H9 (cell line): ENCODE measurements at regions not wholly inside any gene's neighbourhood (a gene's known extent, or its start where the extent isn't known, plus 50 kb on each side); places are given as distances from the start of the nearest gene placed in this dataset.
A peak's percentile ranks its signal among the peaks of the same experiment; 100 is the strongest.

Experiments
- DNase-seq: peaks from one replicate; pipeline ENCODE4 v3.0.0-alpha.2; 2017
- H2AFZ ChIP-seq: one replicate; pipeline ENCODE4 v1.6.1; 2013; ENCODE audit warnings: mild to moderate bottlenecking, low read length, control low read depth, moderate library complexity
- H2AK5ac ChIP-seq: 2 replicates; pipeline ENCODE4 v1.6.1; 2013; ENCODE audit warnings: low read length, control low read depth, mixed read lengths; ENCODE audit not compliant: insufficient read length
- H2BK120ac ChIP-seq: one replicate; pipeline ENCODE4 v1.6.1; 2013; ENCODE audit warnings: low read depth, mild to moderate bottlenecking, low read length, control low read depth, inconsistent platforms; ENCODE audit not compliant: poor library complexity, severe bottlenecking
- H2BK12ac ChIP-seq: 2 replicates; pipeline ENCODE4 v1.6.1; 2013; ENCODE audit warnings: low read length, control low read depth, mixed read lengths, low read depth; ENCODE audit not compliant: insufficient read length
- H2BK15ac ChIP-seq: 2 replicates; pipeline ENCODE4 v1.6.1; 2013; ENCODE audit warnings: low read depth, low read length, control low read depth
- H2BK20ac ChIP-seq: one replicate; pipeline ENCODE4 v1.6.1; 2013; ENCODE audit warnings: low read depth, mild to moderate bottlenecking, low read length, control low read depth, inconsistent platforms; ENCODE audit not compliant: poor library complexity, severe bottlenecking
- H2BK5ac ChIP-seq: 2 replicates; pipeline ENCODE4 v1.6.1; 2013; ENCODE audit warnings: low read length, control low read depth, mixed read lengths; ENCODE audit not compliant: insufficient read length
- H3K14ac ChIP-seq: 2 replicates; pipeline ENCODE4 v1.6.1; 2013; ENCODE audit warnings: low read length, control low read depth; ENCODE audit not compliant: insufficient read depth
- H3K18ac ChIP-seq: 2 replicates; pipeline ENCODE4 v1.6.1; 2013; ENCODE audit warnings: low read depth, mild to moderate bottlenecking, mixed read lengths, low read length, control low read depth; ENCODE audit not compliant: insufficient read length
- H3K23ac ChIP-seq: 2 replicates; pipeline ENCODE4 v1.6.1; 2013; ENCODE audit warnings: low read length, control low read depth, mixed read lengths, low read depth; ENCODE audit not compliant: insufficient read length
- H3K23me2 ChIP-seq: 2 replicates; pipeline ENCODE4 v1.6.1; 2013; ENCODE audit warnings: low read depth, mild to moderate bottlenecking, mixed read lengths, low read length, control low read depth; ENCODE audit not compliant: insufficient read length, poor library complexity, severe bottlenecking
- H3K27ac ChIP-seq: 2 replicates; pipeline ENCODE4 v1.5.1; 2013; ENCODE audit warnings: low read length, control low read depth, mixed read lengths, low read depth; ENCODE audit not compliant: insufficient read length
- H3K27me3 ChIP-seq: 2 replicates; pipeline ENCODE4 v1.6.1; 2013; ENCODE audit warnings: low read length, control low read depth, inconsistent platforms; ENCODE audit not compliant: insufficient read depth
- H3K4ac ChIP-seq: 2 replicates; pipeline ENCODE4 v1.6.1; 2013; ENCODE audit warnings: low read depth, mild to moderate bottlenecking, control low read depth, inconsistent platforms, low read length, moderate library complexity
- H3K4me1 ChIP-seq: 2 replicates; pipeline ENCODE4 v1.6.1; 2013; ENCODE audit warnings: low read length, control low read depth, inconsistent platforms; ENCODE audit not compliant: insufficient read depth
- H3K4me2 ChIP-seq: 2 replicates; pipeline ENCODE4 v1.6.1; 2013; ENCODE audit warnings: low read length, control low read depth, mixed read lengths; ENCODE audit not compliant: insufficient read length, insufficient read depth
- H3K56ac ChIP-seq: 2 replicates; pipeline ENCODE4 v1.6.1; 2013; ENCODE audit warnings: low read depth, mild to moderate bottlenecking, mixed read lengths, low read length, control low read depth; ENCODE audit not compliant: insufficient read length
- H3K79me1 ChIP-seq: 2 replicates; pipeline ENCODE4 v1.6.1; 2013; ENCODE audit warnings: low read depth, mild to moderate bottlenecking, moderate library complexity, low read length, control low read depth, inconsistent platforms; ENCODE audit not compliant: insufficient read depth, poor library complexity, severe bottlenecking
- H3K79me2 ChIP-seq: 2 replicates; pipeline ENCODE4 v1.6.1; 2013; ENCODE audit warnings: low read length, control low read depth, inconsistent platforms; ENCODE audit not compliant: insufficient read depth
- H3K9ac ChIP-seq: 2 replicates; pipeline ENCODE4 v1.6.1; 2013; ENCODE audit warnings: low read length, control low read depth, mixed read lengths; ENCODE audit not compliant: insufficient read length; ENCODE audit errors: extremely low read depth
- H3K9me3 ChIP-seq: one replicate; pipeline ENCODE4 v1.6.1; 2013; ENCODE audit warnings: low read depth, low read length, inconsistent platforms; ENCODE audit not compliant: control insufficient read depth
- H3T11ph ChIP-seq: one replicate; pipeline ENCODE4 v1.6.1; 2013; ENCODE audit warnings: mild to moderate bottlenecking, low read length, control low read depth, inconsistent platforms
- H4K20me1 ChIP-seq: one replicate; pipeline ENCODE4 v1.6.1; 2013; ENCODE audit not compliant: control insufficient read depth, insufficient read length, insufficient read depth
- H4K5ac ChIP-seq: 2 replicates; pipeline ENCODE4 v1.6.1; 2013; ENCODE audit warnings: low read depth, mild to moderate bottlenecking, mixed read lengths, low read length, control low read depth; ENCODE audit not compliant: insufficient read length
- H4K8ac ChIP-seq: replicated peaks from 2 replicates; pipeline ENCODE4 v1.6.1; 2013; ENCODE audit warnings: low read length, control low read depth, mixed read lengths, low read depth; ENCODE audit not compliant: insufficient read length
- H4K91ac ChIP-seq: 2 replicates; pipeline ENCODE4 v1.6.1; 2013; ENCODE audit warnings: low read depth, mild to moderate bottlenecking, moderate library complexity, mixed read lengths, low read length, control low read depth; ENCODE audit not compliant: insufficient read length
- H3K27ac Mint-ChIP-seq, 3 experiments: 2 replicates in 2 of 3; 3 replicates in 1 of 3; pipeline ENCODE4 v1.8.0; 2020 to 2021; ENCODE audit warnings: mixed read lengths in 3 of 3, mild to moderate bottlenecking in 1 of 3, moderate library complexity in 1 of 3
- H3K27me3 Mint-ChIP-seq: 2 replicates; pipeline ENCODE4 v1.8.0; 2021; ENCODE audit warnings: low read depth, mild to moderate bottlenecking, moderate library complexity, mixed read lengths
- H3K36me3 Mint-ChIP-seq, 3 experiments: 2 replicates in 2 of 3; 3 replicates in 1 of 3; pipeline ENCODE4 v1.8.0; 2020 to 2021; ENCODE audit warnings: low read depth in 3 of 3, mixed read lengths in 3 of 3; ENCODE audit not compliant: insufficient read depth in 1 of 3
- H3K4me1 Mint-ChIP-seq, 2 experiments: 2 replicates each; pipeline ENCODE4 v1.8.0; 2020; ENCODE audit warnings: mixed read lengths in 2 of 2
- H3K4me3 Mint-ChIP-seq, 2 experiments: 2 replicates in 1 of 2; 3 replicates in 1 of 2; pipeline ENCODE4 v1.8.0; 2020 to 2021; ENCODE audit warnings: mild to moderate bottlenecking in 2 of 2, mixed read lengths in 2 of 2, moderate library complexity in 1 of 2
- H3K9me3 Mint-ChIP-seq, 2 experiments: 2 replicates in 1 of 2; 3 replicates in 1 of 2; pipeline ENCODE4 v1.8.0; 2020; ENCODE audit warnings: mild to moderate bottlenecking in 2 of 2, mixed read lengths in 2 of 2, moderate library complexity in 1 of 2
- WGBS: extraction: QIAGEN DNeasy Blood & Tissue Kit; methylation state at CpG from one replicate; pipeline ENCODE4 v1.1.7; 2013; ENCODE audit warnings: missing lambda C conversion rate, low lambda C conversion rate, mixed read lengths; ENCODE audit not compliant: insufficient read length; ENCODE audit errors: extremely low coverage; 5-methylcytosine and 5-hydroxymethylcytosine counted together
- TF ChIP-seq, protein P1 (sequence below): fragments of 200-600 bp; sonication (generic); conservative IDR thresholded peaks from 3 replicates; pipeline ENCODE4 v1.8.0; 2021; ENCODE audit warnings: antibody characterized with exemption, mild to moderate bottlenecking

DNA sequence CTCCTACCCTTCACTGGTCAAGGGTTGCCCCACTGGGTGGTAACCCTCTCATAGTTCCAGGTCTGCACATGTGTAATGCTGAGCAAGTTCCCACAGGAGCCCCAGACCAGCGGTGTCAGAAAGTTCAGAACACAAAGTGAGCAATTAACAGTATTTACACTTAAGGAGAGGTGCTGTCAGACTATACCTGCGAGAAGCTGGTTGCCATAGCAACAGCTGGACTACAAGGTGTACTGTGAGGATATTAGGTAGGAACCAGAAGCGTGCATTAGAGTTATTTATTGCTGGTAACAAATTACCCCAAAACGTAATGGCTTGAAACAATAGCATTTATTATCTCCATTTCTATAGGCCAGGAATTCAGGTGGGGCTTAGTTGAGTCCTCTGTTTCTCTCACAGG, 317.0 kb upstream of the RPS23 start:
- no CpG with 5 or more reads among the region's 4 CpGs for WGBS
- Histone ChIP-seq H3K23me2 (no peaks in the 10 kb centered on the region), H3K27me3 (no peaks in the 10 kb centered on the region), H4K20me1 (no peaks in the 10 kb centered on the region), H3K79me1 (no peaks in the 10 kb centered on the region), H3K27ac (no peak overlapping the region), H2BK12ac (no peak overlapping the region), H4K8ac (no peak overlapping the region), H3K23ac (no peak overlapping the region), H3K9ac (no peak overlapping the region), H4K91ac (no peak overlapping the region), H2BK20ac (no peak overlapping the region), H4K5ac (no peak overlapping the region), H3K9me3 (no peaks in the 10 kb centered on the region), H2BK5ac (no peak overlapping the region), H3K4me2 (no peak overlapping the region), H3K18ac (no peak overlapping the region), H3K4me1 (no peaks in the 10 kb centered on the region), H3K56ac (no peak overlapping the region), H2BK15ac (no peak overlapping the region), H2AFZ (no peak overlapping the region), H2BK120ac (no peak overlapping the region), H3K4ac (no peak overlapping the region), H2AK5ac (no peak overlapping the region), H3K14ac (no peak overlapping the region), H3K79me2 (no peaks in the 10 kb centered on the region), H3T11ph (no peak overlapping the region)
- H3K4me1 Mint-ChIP-seq = peaks cover 51 to 52% of the 10 kb centered on the region in 2 experiments
- no peak for DNase-seq
- TF ChIP-seq, protein P1, sequence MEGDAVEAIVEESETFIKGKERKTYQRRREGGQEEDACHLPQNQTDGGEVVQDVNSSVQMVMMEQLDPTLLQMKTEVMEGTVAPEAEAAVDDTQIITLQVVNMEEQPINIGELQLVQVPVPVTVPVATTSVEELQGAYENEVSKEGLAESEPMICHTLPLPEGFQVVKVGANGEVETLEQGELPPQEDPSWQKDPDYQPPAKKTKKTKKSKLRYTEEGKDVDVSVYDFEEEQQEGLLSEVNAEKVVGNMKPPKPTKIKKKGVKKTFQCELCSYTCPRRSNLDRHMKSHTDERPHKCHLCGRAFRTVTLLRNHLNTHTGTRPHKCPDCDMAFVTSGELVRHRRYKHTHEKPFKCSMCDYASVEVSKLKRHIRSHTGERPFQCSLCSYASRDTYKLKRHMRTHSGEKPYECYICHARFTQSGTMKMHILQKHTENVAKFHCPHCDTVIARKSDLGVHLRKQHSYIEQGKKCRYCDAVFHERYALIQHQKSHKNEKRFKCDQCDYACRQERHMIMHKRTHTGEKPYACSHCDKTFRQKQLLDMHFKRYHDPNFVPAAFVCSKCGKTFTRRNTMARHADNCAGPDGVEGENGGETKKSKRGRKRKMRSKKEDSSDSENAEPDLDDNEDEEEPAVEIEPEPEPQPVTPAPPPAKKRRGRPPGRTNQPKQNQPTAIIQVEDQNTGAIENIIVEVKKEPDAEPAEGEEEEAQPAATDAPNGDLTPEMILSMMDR = no peak
- H3K36me3 Mint-ChIP-seq = peaks cover 5 to 15% (median 8%) of the 10 kb centered on the region in 3 experiments
- no peaks in the 10 kb centered on the region for H3K27me3 Mint-ChIP-seq
- no peak overlapping the region for H3K4me3 Mint-ChIP-seq
- H3K27ac Mint-ChIP-seq = peak overlapping the region in 1 of 3 experiments; percentile 56; a peak in 1 of 7 replicates
- H3K9me3 Mint-ChIP-seq = peaks cover 11 to 19% of the 10 kb centered on the region in 2 experiments
